PFSK-1 (cell line): ENCODE measurements at regions not wholly inside any gene's neighbourhood (a gene's known extent, or its start where the extent isn't known, plus 50 kb on each side); places are given as distances from the start of the nearest gene placed in this dataset.

ENCODE experiments used
- POLR2AphosphoS5 ChIP-seq: IDR thresholded peaks from 2 replicates; pipeline ENCODE4 v1.6.1; 2012; ENCODE audit warnings: low read depth, mild to moderate bottlenecking, control low read depth, low read length, moderate library complexity
- TF ChIP-seq, protein P1 (sequence below), 2 experiments: IDR thresholded peaks; 2 replicates each; pipeline versions ENCODE4 v1.6.1 to v1.8.0; 2011 to 2012; ENCODE audit warnings: low read depth in 2 of 2, low read length in 2 of 2, control low read depth in 1 of 2, inconsistent platforms in 1 of 2, mild to moderate bottlenecking in 1 of 2, moderate library complexity in 1 of 2; ENCODE audit not compliant: insufficient read depth in 1 of 2

DNA sequence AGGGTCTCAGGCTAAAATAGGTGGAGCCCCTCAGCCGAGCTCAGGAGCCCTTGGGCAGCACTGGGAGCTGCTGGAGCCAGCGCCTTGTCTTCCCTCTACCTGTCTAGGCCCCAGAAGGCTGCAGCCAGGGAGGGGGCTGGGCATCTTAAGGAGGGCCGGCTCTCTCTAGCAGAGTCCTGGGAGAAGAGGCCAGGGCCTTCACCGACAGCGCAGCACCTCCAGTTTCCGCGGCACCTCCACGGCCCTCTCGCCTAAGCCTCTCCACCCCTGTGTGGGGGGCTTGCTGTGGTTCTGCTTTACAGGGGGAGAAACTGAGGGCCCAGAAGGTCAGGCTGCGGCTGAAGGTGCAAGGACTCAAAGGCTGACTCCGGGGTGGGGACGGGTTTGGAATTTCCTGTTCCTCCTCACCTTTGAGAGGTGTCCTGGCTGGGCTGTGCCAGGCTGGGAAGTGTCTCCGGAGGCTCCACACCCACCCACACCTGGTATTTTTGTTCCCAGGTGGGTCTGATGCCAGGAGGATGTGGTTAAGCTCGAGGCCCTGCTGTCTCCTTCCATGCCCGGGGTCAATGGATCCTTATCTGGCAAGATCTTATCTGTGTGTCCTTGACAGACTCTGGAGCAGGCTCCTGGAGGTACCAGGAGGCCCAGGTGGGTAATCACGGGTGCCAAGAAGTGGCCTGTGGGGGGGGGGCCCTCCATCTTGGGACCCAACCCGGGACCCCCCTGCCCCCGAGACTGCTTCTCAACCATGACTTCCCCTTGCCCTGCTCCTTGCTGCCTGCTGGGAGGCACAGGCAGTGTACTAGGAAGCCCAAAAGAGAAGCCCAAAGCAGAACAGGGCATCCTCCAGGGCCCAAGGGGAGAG, 95.3 kb upstream of the FGF3 start:
- no peak for TF ChIP-seq POLR2AphosphoS5
- TF ChIP-seq, protein P1, sequence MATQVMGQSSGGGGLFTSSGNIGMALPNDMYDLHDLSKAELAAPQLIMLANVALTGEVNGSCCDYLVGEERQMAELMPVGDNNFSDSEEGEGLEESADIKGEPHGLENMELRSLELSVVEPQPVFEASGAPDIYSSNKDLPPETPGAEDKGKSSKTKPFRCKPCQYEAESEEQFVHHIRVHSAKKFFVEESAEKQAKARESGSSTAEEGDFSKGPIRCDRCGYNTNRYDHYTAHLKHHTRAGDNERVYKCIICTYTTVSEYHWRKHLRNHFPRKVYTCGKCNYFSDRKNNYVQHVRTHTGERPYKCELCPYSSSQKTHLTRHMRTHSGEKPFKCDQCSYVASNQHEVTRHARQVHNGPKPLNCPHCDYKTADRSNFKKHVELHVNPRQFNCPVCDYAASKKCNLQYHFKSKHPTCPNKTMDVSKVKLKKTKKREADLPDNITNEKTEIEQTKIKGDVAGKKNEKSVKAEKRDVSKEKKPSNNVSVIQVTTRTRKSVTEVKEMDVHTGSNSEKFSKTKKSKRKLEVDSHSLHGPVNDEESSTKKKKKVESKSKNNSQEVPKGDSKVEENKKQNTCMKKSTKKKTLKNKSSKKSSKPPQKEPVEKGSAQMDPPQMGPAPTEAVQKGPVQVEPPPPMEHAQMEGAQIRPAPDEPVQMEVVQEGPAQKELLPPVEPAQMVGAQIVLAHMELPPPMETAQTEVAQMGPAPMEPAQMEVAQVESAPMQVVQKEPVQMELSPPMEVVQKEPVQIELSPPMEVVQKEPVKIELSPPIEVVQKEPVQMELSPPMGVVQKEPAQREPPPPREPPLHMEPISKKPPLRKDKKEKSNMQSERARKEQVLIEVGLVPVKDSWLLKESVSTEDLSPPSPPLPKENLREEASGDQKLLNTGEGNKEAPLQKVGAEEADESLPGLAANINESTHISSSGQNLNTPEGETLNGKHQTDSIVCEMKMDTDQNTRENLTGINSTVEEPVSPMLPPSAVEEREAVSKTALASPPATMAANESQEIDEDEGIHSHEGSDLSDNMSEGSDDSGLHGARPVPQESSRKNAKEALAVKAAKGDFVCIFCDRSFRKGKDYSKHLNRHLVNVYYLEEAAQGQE (IDR thresholded peaks at IDR 0.05; ENCODE audit: insufficient read depth in 1 of 2, low read depth in 2 of 2, low read length in 2 of 2), result no peak
